ENCODE measurements at regions not wholly inside any gene's neighbourhood (a gene's known extent, or its start where the extent isn't known, plus 50 kb on each side); places are given as distances from the start of the nearest gene placed in this dataset.

- no peaks in the 10 kb centered on the region for H3K36me3 ChIP-seq
- H3K27me3 ChIP-seq: no peaks in the 10 kb centered on the region
- H3K4me1 ChIP-seq: peaks cover 0 to 6% (median 0%) of the 10 kb centered on the region in 10 experiments; a peak in 2 of 20 replicates
- no peak overlapping the region for H3K4me2 ChIP-seq
- H3K9ac ChIP-seq: no peak overlapping the region
- no peak overlapping the region for H3K27ac ChIP-seq
- H3K4me3 ChIP-seq: no peak overlapping the region
- H4K20me1 ChIP-seq: no peaks in the 10 kb centered on the region
- no peak for TF ChIP-seq Cebpa-rat (IDR thresholded peaks at IDR 0.05)
- no peaks in the 10 kb centered on the region for H3K9me3 ChIP-seq (replicated peaks in 1 of 11)
Observed at GRCh38 chr1:72498371-72498770, 216.0 kb upstream of the NEGR1 start.

- H3K9me3 ChIP-seq (replicated peaks in 1 of 11): no peaks in the 10 kb centered on the region
- H3K4me2 ChIP-seq: no peak overlapping the region
- TF ChIP-seq Cebpa-rat (IDR thresholded peaks at IDR 0.05): no peak
- no peak overlapping the region for H3K9ac ChIP-seq
- no peaks in the 10 kb centered on the region for H3K36me3 ChIP-seq
- H3K27ac ChIP-seq: no peak overlapping the region
- no peaks in the 10 kb centered on the region for H4K20me1 ChIP-seq
- no peaks in the 10 kb centered on the region for H3K27me3 ChIP-seq
- H3K4me3 ChIP-seq: no peak overlapping the region
- no peaks in the 10 kb centered on the region for H3K4me1 ChIP-seq
Observed at GRCh38 chr1:72489801-72490200, 207.5 kb upstream of the NEGR1 start.

GRCh38 chr1:72485801-72486200 lies 203.5 kb upstream of the NEGR1 start:
- no peaks in the 10 kb centered on the region for H3K27me3 ChIP-seq
- H3K4me2 ChIP-seq: no peak overlapping the region
- H3K36me3 ChIP-seq: no peaks in the 10 kb centered on the region
- TF ChIP-seq Cebpa-rat (IDR thresholded peaks at IDR 0.05): no peak
- H3K27ac ChIP-seq: no peak overlapping the region
- H4K20me1 ChIP-seq: no peaks in the 10 kb centered on the region
- H3K9me3 ChIP-seq (replicated peaks in 1 of 11): no peaks in the 10 kb centered on the region
- H3K4me1 ChIP-seq: no peaks in the 10 kb centered on the region
- H3K4me3 ChIP-seq: no peak overlapping the region
- H3K9ac ChIP-seq: no peak overlapping the region

GRCh38 chr1:72483846-72484357 lies 201.6 kb upstream of the NEGR1 start:
- Histone ChIP-seq H3K36me3 (no peaks in the 10 kb centered on the region), H4K20me1 (no peaks in the 10 kb centered on the region), H3K4me1 (no peaks in the 10 kb centered on the region), H3K27me3 (no peaks in the 10 kb centered on the region), H3K4me2 (no peak overlapping the region), H3K9ac (no peak overlapping the region), H3K27ac (no peak overlapping the region), H3K9me3 (replicated peaks in 1 of 11) (peaks cover 0 to 17% (median 11%) of the 10 kb centered on the region in 11 experiments; a peak in 8 of 22 replicates), H3K4me3 (no peak overlapping the region)
- TF ChIP-seq Cebpa-rat (IDR thresholded peaks at IDR 0.05): no peak

GRCh38 chr1:72482736-72483413 lies 200.5 kb upstream of the NEGR1 start:
- Histone ChIP-seq H3K27me3 (no peaks in the 10 kb centered on the region), H3K9ac (no peak overlapping the region), H4K20me1 (no peaks in the 10 kb centered on the region), H3K27ac (no peak overlapping the region), H3K9me3 (replicated peaks in 1 of 11) (peaks cover 0 to 19% (median 11%) of the 10 kb centered on the region in 11 experiments; a peak in 9 of 22 replicates), H3K4me3 (no peak overlapping the region), H3K36me3 (no peaks in the 10 kb centered on the region), H3K4me2 (no peak overlapping the region), H3K4me1 (no peaks in the 10 kb centered on the region)
- no peak for TF ChIP-seq Cebpa-rat (IDR thresholded peaks at IDR 0.05)

GRCh38 chr1:72481420-72481970 lies 199.2 kb upstream of the NEGR1 start:
- Histone ChIP-seq H3K27me3 (no peaks in the 10 kb centered on the region), H3K9me3 (replicated peaks in 1 of 11) (peaks cover 0 to 19% (median 11%) of the 10 kb centered on the region in 11 experiments; a peak in 9 of 22 replicates), H3K9ac (no peak overlapping the region), H3K27ac (no peak overlapping the region), H3K4me1 (no peaks in the 10 kb centered on the region), H3K4me3 (no peak overlapping the region), H3K4me2 (no peak overlapping the region), H4K20me1 (no peaks in the 10 kb centered on the region), H3K36me3 (no peaks in the 10 kb centered on the region)
- no peak for TF ChIP-seq Cebpa-rat (IDR thresholded peaks at IDR 0.05)

- Histone ChIP-seq H3K36me3 (no peaks in the 10 kb centered on the region), H3K4me1 (no peaks in the 10 kb centered on the region), H3K27me3 (no peaks in the 10 kb centered on the region), H3K27ac (no peak overlapping the region), H3K9ac (no peak overlapping the region), H3K4me3 (no peak overlapping the region), H4K20me1 (no peaks in the 10 kb centered on the region), H3K9me3 (replicated peaks in 1 of 11) (no peaks in the 10 kb centered on the region), H3K4me2 (no peak overlapping the region)
- no peak for TF ChIP-seq Cebpa-rat (IDR thresholded peaks at IDR 0.05)
Observed at GRCh38 chr1:72466376-72466775, 184.0 kb upstream of the NEGR1 start.

GRCh38 chr1:72462186-72462905 lies 180.0 kb upstream of the NEGR1 start:
- no peak for TF ChIP-seq Cebpa-rat (IDR thresholded peaks at IDR 0.05)

GRCh38 chr1:72442262-72442661 lies 159.9 kb upstream of the NEGR1 start:
- H4K20me1 ChIP-seq: no peaks in the 10 kb centered on the region
- H3K4me1 ChIP-seq: peaks cover 0 to 13% (median 0%) of the 10 kb centered on the region in 10 experiments; a peak in 2 of 20 replicates
- TF ChIP-seq Cebpa-rat (IDR thresholded peaks at IDR 0.05): no peak
- H3K4me2 ChIP-seq: no peak overlapping the region
- H3K27ac ChIP-seq: no peak overlapping the region
- H3K36me3 ChIP-seq: no peaks in the 10 kb centered on the region
- no peak overlapping the region for H3K9ac ChIP-seq
- no peaks in the 10 kb centered on the region; a peak in 1 of 22 replicates for H3K9me3 ChIP-seq (replicated peaks in 1 of 11)
- H3K27me3 ChIP-seq: no peaks in the 10 kb centered on the region
- H3K4me3 ChIP-seq: no peak overlapping the region

More at GRCh38 chr1:72462186-72462905, 180.0 kb upstream of the NEGR1 start:
- Histone ChIP-seq H3K4me1 (no peaks in the 10 kb centered on the region), H3K36me3 (no peaks in the 10 kb centered on the region), H3K9me3 (replicated peaks in 1 of 11) (no peaks in the 10 kb centered on the region), H3K4me2 (no peak overlapping the region), H3K4me3 (no peak overlapping the region), H3K9ac (no peak overlapping the region), H3K27ac (no peak overlapping the region), H4K20me1 (no peaks in the 10 kb centered on the region), H3K27me3 (no peaks in the 10 kb centered on the region)
